Putamen (tissue), 1 donor: ENCODE measurements at regions not wholly inside any gene's neighbourhood (a gene's known extent, or its start where the extent isn't known, plus 50 kb on each side); places are given as distances from the start of the nearest gene placed in this dataset.

Experiments used
- DNase-seq: peaks from one replicate; pipeline ENCODE4 v3.0.0-alpha.2; 2016; ENCODE audit warnings: low spot score

DNA sequence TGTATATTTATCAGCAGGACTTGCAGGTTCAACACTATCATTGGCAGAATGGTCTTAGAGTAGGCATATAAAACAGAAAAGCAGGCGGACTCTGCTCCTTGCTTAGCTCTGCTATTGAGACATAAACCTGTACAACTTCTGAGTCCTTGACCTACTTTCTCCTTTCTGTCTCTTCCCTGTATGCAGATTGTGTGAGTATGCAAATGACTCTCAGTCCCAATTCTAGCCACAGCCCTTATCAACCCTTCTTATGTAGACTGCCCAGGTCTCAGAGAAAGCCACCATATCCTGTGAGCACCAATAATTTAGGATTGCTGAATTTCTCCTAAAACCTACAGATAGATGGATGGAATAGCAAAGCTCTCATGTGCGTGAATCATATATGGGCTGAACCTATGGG lies 367.6 kb upstream of the DDI1 start:
- no peak for DNase-seq

- DNase-seq: no peak
Observed at GRCh38 chr11:103671143-103671651, 365.2 kb upstream of the DDI1 start.

GRCh38 chr11:103673773-103674172 lies 362.7 kb upstream of the DDI1 start:
- no peak for DNase-seq

DNA sequence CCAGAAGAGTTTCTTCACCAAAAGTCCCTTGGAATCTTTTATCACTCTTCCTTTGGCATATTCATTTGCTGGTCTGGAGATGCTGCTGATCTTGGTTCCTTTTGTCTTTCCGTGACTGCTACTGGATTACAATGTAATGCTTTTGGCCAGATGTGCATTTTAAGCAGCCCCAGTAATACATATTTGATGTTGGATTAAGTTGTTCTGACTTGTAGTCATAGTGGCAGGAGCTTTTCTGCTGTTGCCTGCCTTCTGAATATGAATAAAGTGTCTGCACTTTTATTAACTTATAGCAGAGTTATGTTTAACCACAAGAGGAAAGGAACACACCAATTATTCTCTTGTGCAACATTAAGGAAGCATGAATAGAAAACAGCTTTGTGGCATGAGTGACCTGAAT lies 360.0 kb upstream of the DDI1 start:
- DNase-seq: no peak

GRCh38 chr11:103680826-103681225 lies 355.6 kb upstream of the DDI1 start:
- no peak for DNase-seq

DNA sequence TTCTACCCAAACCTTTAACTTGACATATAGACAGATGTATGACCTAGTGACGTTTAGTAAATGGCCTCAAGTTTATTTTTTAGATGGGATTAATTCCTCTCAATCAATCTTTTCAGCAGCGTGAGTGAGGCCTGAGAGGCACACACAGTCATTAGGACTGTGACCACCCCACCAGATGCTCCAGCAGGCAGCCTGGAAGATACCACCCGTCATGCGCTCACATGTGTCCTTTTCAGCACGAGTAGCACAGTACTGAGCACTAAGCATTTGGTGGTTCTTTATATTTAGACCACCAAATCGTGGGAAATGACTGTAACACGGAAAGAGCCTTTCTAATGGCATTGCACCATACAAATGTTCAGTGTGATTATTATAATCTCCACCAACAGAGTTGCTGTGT lies 354.6 kb upstream of the DDI1 start:
- DNase-seq: no peak

DNA sequence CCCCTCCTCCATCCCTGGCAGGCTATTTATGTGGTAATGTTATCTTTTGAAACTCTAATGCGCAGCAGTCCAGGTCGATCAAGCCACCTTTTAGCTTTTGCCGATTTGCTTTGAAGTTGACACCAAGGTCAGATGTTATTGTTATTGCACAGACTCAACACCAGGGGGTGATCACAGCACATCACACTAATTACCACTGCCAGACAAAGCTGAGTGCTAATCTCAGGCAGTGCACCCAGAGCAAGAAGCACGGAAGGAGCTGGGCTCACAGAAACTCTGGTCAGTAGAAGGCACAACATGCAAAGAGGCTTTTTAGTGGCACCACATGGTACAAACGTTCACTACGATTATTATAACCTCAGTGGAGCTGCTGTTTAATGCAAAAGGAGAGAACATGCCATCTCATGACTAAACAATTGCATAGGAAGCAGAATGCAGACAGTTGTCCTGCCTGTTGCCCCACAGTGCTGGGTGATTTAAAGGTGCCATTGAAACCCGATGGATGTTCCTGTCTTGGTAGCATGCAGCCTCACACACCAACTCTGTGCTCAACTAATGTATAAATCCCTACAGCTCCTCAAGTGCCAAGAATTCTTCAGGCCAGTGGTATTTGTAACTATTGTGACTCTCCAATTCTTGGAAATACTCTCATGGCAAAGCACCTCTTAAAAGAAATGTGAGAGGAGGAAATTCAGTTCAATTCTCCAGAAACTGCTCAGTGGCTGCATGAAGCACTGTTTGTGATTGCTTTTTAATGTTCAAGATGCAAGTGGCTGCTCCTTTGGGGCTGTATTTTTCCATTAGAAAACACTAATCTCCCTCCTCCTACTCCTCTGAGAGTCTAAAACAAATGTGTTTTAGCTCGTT lies 353.9 kb upstream of the DDI1 start:
- peak; percentile 76 for DNase-seq

GRCh38 chr11:103683576-103683975 lies 352.9 kb upstream of the DDI1 start:
- no peak for DNase-seq

- no peak for DNase-seq
Observed at GRCh38 chr11:103688924-103689323, 347.5 kb upstream of the DDI1 start.

DNA sequence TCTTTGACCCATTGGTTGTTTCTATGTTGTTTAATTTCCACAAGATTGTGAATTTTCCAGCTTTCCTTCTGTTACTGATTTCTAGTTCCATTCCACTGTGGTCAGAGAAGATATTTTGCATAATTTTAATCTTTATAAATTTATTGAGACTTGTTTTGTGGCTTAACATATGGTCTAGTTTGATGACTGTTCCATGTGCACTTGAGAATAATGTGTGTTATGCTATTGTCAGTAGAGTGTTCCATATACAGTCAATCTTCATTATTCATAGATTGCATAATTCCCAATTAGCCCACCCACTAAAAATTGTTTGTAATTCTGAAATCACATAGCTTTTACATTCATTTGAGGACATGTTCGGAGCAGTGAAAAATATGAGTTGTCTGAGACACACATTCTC lies 346.1 kb upstream of the DDI1 start:
- no peak for DNase-seq

- no peak for DNase-seq
Observed at GRCh38 chr11:103696123-103696522, 340.3 kb upstream of the DDI1 start.

DNA sequence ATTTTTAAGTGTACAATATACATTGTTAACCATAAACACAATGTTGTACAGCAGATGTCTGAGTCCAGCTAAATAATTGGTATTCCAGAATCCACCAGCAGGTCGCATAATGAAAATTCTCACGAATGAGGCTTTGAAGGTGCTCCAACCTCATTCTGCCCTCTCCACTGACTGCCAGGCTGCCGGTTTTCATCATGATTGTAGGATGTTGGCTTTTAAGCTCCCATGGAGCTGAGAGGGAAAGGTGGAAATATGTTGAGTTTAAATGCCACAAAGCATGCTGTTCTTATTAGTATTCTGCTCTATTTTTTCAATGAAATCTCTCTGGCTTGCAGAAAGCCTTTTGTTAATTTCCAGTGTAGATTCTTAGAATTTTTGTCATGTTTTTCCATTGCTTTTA lies 337.2 kb upstream of the DDI1 start:
- no peak for DNase-seq

DNA sequence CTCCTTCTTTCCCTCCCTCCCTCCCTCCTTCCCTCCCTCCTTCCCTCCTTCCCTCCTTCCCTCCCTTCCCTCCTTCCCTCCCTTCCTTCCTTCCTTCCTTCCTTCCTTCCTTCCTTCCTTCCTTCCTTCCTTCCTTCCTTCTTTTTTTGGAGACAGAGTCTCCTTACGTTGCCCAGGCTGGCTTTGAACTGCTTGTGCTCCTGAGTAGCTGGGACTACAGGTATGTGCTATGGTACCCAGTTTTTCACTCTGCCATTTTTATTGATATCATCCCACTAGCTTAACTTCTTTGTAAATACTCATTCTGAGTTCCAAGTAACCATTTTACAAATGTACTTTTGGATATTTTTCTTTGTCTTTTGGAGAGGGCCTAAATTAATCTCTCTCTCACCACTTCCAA lies 336.8 kb upstream of the DDI1 start:
- no peak for DNase-seq

DNA sequence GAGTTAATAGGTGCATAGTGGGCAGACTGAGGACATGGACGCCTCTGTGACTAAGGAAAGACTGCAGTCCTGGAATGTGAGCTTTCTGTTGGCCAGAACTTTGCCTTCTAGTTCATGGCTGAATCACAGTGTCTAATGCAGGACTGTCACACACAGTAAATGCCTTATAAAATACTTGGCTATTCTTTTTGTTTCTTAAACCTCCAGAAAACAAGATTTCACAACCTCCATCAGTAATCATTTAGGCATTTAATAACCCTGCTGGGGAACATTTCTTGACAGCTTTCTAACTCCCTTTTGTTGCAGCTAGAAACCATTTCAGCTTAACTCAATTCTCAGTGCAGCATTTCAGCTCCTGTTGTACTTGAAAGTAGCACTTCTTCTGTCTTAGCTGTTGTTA lies 335.8 kb upstream of the DDI1 start:
- DNase-seq: no peak

DNA sequence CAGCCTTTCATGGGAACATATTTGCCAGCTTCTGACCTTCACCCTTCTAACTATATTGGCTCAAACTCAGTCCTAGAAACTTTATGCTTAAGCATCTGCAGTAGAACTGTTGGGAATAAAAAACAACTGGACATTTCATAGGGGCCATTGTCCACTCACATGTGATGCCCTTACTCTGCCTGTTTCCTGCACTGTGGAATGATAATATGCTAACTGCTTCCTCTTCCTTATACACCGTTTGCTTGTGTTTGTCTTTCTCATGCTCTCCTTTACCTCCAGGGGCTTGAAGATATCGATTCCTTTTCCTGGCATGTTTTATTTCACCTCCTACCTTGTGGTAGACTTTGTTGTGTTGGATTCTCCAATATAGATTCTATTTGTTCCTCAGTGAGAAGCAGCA lies 333.0 kb upstream of the DDI1 start:
- no peak for DNase-seq

DNA sequence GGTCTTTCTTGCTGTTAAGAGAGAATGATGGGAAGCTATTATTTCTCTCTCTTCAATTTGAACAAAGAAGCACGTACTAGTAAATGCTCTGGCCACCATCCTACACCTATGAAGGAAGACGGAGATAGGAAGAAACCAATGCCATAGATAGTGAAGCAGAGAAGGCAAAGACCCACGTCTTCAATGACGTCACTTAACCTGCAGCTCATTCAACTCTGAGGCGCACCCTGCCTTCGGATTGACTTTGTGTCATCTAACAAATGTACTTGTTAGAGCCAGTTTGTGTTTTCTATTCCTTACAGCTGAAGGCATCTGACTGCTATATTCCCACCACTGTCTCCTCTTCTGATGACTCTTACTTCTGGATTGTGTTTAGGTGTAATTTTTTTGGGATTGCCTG lies 332.5 kb upstream of the DDI1 start:
- no peak for DNase-seq

- DNase-seq: no peak
Observed at GRCh38 chr11:103705642-103706041, 330.8 kb upstream of the DDI1 start.

- no peak for DNase-seq
Observed at GRCh38 chr11:103709371-103709770, 327.1 kb upstream of the DDI1 start.

- DNase-seq: peak; percentile 39
Observed at GRCh38 chr11:103714246-103714645, 322.2 kb upstream of the DDI1 start.

GRCh38 chr11:103716363-103716762 lies 320.1 kb upstream of the DDI1 start:
- no peak for DNase-seq

DNA sequence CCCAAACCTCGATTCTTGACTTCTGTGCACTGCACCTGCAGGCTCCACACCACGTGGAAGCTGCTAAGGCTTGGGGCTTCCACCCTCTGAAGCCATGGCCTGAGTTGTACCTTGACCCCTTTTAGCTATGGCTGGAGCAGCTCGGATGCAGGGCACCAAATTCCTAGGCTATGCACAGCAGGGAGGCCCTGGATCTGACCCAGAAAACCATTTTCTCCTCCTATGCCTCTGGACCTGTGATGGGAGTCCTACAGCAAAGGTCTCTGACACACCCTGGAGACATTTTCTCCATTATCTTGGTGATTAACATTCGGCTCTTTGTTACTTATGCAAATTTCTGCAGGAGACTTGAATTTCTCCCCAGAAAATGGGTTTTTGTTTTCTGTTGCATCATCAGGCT lies 309.2 kb upstream of the DDI1 start:
- DNase-seq: no peak

DNA sequence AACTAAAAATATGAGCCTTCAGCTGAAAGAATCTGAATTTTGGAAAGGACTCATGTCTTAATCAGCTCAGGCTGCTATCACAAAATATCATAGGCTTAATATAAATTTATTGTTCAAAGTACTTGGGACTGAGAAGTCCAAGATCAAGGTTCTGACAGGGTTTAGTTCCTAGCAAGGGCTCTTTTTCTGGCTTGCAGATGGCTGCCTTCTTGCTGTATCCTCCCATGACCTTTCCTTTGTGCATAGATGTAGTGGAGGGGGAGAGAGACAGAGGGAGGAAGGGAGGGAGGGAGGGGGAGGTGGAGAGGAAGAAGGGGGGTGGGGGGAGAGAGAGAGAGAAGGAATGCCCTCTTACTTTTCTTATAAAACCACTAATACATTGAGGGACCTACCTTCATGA lies 306.8 kb upstream of the DDI1 start:
- no peak for DNase-seq

DNA sequence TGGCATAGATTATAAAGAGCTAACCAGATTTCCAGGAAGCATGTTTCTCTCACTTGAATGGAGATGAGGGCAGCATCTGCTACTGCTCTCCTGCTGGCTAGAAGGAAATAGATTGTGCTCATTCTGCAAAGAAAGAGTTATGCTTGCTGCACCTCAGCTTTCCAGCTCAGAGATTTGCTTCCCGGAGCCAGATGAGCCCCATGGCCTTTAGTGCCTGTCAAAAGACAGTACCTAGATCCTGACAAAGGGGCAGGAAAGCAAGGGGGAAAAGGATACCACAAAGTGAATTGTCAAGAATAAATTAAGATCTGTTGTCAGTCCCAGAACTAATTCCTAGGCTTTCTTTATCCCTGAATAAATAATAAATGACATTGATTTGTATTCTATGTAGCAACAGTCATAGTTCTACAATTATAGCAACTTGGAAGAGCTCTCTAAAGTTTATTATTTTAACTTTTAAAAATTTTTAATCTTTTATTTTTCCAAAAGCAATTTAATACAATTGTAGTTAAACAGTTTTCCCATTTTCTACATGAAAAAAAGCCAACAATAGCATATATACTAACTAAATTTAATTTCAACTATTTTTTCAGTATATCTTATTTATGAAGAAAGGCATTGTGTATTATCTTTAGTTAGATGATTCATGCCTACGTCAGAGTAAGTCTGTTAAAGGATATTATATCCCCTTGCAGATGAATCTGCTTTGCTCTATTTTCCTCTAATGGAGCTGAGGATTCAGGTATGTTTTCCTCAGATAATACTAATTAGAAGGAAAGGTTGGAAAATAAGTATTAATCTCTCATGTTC lies 306.1 kb upstream of the DDI1 start:
- no peak for DNase-seq
